Esophagus squamous epithelium (tissue), 5 donors: ENCODE measurements at regions not wholly inside any gene's neighbourhood (a gene's known extent, or its start where the extent isn't known, plus 50 kb on each side); places are given as distances from the start of the nearest gene placed in this dataset.
A peak's percentile ranks its signal among the peaks of the same experiment; 100 is the strongest.

Experiments
- DNase-seq: peaks from one replicate; lab custom pipeline; 2025; lab: John Stamatoyannopoulos, UW
- H3K27ac ChIP-seq, 4 donors: fragments of 200-600 bp; sonication (generic); one replicate each; pipeline ENCODE4 v1.5.1; 2016 to 2019; ENCODE audit warnings: mild to moderate bottlenecking in 1 of 4
- H3K27me3 ChIP-seq, 4 donors: fragments of 200-600 bp; sonication (generic); 1 replicate in 3 of 4; 2 replicates in 1 of 4; pipeline versions ENCODE4 v1.5.1 to v1.6.0; 2017 to 2021; ENCODE audit warnings: antibody characterized with exemption in 1 of 4
- H3K36me3 ChIP-seq, 3 donors: fragments of 200-600 bp; sonication (generic); one replicate each; pipeline ENCODE4 v1.5.1; 2016 to 2019
- H3K4me1 ChIP-seq, 3 donors: fragments of 200-600 bp; sonication (generic); one replicate each; pipeline ENCODE4 v1.5.1; 2017 to 2019
- H3K4me3 ChIP-seq, 4 donors: fragments of 200-600 bp; sonication (generic); 1 replicate in 3 of 4; 2 replicates in 1 of 4; pipeline ENCODE4 v1.5.1; 2016 to 2019; ENCODE audit warnings: mild to moderate bottlenecking in 2 of 4, moderate library complexity in 1 of 4
- H3K9me3 ChIP-seq, 3 donors: fragments of 200-600 bp; sonication (generic); one replicate each; pipeline ENCODE4 v1.5.1; 2016 to 2019
- POLR2A ChIP-seq, 4 donors: fragments of 450-650 bp; IDR thresholded peaks; one replicate each; pipeline ENCODE4 v1.6.1; 2017; ENCODE audit warnings: antibody characterized with exemption in 4 of 4, mild to moderate bottlenecking in 4 of 4, moderate library complexity in 3 of 4
- WGBS, 2 donors: methylation state at CpG; one replicate each; pipeline ENCODE4 v1.1.5; 2018; 5-methylcytosine and 5-hydroxymethylcytosine counted together
- intact Hi-C: fragments of 100-400 bp; cut with DNase I; formaldehyde crosslinking; loops from one replicate; pipeline ENCODE4 v1.15.0; 2022
- TF ChIP-seq, protein P1 (sequence below), 6 experiments: fragments of 450-650 bp in 4 of 6; fragments of 200-600 bp in 2 of 6; sonication (generic) in 2 of 6; IDR thresholded peaks; one replicate each; pipeline ENCODE4 v1.5.1; 2016 to 2019; ENCODE audit warnings: antibody characterized with exemption in 6 of 6, mild to moderate bottlenecking in 4 of 6, moderate library complexity in 4 of 6
- donor health status: DM: yes; HTN: yes; CAD: no.

DNA sequence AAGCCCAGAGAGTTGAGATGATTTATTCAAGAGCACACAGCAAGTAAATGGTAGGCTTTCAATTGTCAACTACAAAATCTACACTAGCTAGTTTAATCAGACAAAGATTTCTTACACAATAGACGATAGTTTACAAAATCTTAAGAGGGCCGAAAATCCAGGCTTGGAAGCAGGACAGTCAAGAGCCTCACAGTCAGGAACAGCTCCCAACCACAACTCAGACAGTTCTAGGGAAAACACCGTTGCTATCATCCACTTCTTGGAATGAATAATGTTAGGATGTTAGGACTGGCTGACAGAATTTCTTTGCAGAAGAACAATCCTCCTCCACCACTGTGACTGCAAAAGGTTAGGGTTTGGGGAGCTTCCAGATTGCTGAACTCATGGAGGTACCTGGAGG lies 290.8 kb upstream of the ZPLD1 start:
- WGBS, 2 donors, result 32 to 85% methylated on average over 3 of the region's 3 CpGs
- Histone ChIP-seq H3K4me3 (no peak overlapping the region), H3K4me1 (peaks cover 0 to 17% (median 0%) of the 10 kb centered on the region in 3 donors), H3K27ac (no peak overlapping the region), H3K36me3 (no peaks in the 10 kb centered on the region), H3K9me3 (no peaks in the 10 kb centered on the region), H3K27me3 (no peaks in the 10 kb centered on the region)
- no peak for DNase-seq
- intact Hi-C loops, result no loop called here
- no peak for TF ChIP-seq POLR2A (IDR thresholded peaks at IDR 0.05)
- TF ChIP-seq, protein P1, sequence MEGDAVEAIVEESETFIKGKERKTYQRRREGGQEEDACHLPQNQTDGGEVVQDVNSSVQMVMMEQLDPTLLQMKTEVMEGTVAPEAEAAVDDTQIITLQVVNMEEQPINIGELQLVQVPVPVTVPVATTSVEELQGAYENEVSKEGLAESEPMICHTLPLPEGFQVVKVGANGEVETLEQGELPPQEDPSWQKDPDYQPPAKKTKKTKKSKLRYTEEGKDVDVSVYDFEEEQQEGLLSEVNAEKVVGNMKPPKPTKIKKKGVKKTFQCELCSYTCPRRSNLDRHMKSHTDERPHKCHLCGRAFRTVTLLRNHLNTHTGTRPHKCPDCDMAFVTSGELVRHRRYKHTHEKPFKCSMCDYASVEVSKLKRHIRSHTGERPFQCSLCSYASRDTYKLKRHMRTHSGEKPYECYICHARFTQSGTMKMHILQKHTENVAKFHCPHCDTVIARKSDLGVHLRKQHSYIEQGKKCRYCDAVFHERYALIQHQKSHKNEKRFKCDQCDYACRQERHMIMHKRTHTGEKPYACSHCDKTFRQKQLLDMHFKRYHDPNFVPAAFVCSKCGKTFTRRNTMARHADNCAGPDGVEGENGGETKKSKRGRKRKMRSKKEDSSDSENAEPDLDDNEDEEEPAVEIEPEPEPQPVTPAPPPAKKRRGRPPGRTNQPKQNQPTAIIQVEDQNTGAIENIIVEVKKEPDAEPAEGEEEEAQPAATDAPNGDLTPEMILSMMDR (IDR thresholded peaks at IDR 0.05), result no peak

DNA sequence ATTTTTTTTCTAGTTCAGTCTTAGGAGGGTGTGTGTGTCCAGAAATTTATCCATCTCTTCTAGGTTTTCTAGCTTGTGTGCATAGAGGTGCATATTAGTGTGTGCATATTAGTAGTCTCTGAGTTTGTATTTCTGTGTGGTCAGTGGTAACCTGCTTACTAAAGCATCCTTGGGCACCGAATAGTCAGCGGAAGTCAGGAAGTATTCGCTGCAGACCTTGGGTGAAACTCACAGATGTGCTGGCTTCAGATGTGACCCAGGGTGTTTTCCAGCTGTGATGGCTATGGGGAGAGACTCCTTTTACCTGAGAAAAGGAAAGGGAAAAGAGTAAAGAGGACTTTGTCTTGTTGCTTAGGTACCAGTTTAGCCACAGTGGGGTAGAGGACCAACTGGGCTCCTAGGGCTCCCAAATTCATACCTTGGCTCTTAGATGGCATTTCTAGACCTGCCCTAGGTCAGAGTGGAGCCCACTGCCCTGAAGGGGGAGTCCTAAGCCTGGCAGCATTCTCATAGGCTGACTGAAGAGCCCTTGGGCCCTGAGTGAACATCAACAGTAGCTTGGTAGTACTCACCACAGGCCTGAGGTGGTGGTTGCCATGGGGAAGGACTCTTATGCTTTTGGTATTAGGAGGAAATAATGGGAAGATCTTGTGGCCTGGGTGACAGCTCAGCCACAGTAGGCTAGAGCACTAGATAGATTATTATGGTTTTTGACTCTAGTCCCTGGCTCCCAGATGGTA lies 286.0 kb upstream of the ZPLD1 start:
- 100% methylated on average over 1 to 3 of the region's 3 CpGs for WGBS, 2 donors
- intact Hi-C loops, result no loop called here
- TF ChIP-seq, protein P1 (IDR thresholded peaks at IDR 0.05), result no peak
- TF ChIP-seq POLR2A (IDR thresholded peaks at IDR 0.05), result no peak

DNA sequence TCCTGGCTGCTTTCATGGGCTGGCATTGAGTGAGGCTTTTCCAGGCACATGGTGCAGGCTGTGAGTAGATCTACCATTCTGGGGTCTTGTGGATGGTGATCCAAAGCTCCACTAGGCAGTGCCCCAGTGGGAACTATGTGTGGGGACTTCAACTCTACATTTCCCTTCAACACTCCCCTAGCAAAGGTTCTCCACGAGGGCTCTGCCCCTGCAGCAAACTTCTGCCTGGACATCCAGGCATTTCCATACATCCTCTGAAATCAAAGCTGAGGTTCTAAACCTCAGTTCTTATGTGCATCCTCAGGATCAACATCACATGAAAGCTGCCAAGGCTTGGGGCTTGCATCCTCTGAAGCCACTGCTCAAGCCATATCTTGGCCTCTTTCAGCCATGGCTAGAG lies 282.9 kb upstream of the ZPLD1 start:
- Histone ChIP-seq H3K9me3 (peaks cover 0 to 10% (median 0%) of the 10 kb centered on the region in 3 donors), H3K4me1 (peaks cover 0 to 11% (median 4%) of the 10 kb centered on the region in 3 donors), H3K27ac (no peak overlapping the region), H3K36me3 (no peaks in the 10 kb centered on the region), H3K27me3 (no peaks in the 10 kb centered on the region), H3K4me3 (no peak overlapping the region)
- intact Hi-C loops, result no loop called here
- TF ChIP-seq, protein P1 (IDR thresholded peaks at IDR 0.05), result no peak
- no peak for TF ChIP-seq POLR2A (IDR thresholded peaks at IDR 0.05)
- DNase-seq, result no peak
- WGBS, 2 donors, result 80% methylated on average over 1 of the region's 1 CpG; no CpG with 5 or more reads in 1 of the 2 donors

More for the DNA sequence above, 286.0 kb upstream of the ZPLD1 start:
- Histone ChIP-seq H3K9me3 (peaks cover 0 to 10% (median 0%) of the 10 kb centered on the region in 3 donors), H3K4me1 (no peaks in the 10 kb centered on the region), H3K4me3 (no peak overlapping the region), H3K27ac (no peak overlapping the region), H3K27me3 (no peaks in the 10 kb centered on the region), H3K36me3 (no peaks in the 10 kb centered on the region)
- no peak for DNase-seq

DNA sequence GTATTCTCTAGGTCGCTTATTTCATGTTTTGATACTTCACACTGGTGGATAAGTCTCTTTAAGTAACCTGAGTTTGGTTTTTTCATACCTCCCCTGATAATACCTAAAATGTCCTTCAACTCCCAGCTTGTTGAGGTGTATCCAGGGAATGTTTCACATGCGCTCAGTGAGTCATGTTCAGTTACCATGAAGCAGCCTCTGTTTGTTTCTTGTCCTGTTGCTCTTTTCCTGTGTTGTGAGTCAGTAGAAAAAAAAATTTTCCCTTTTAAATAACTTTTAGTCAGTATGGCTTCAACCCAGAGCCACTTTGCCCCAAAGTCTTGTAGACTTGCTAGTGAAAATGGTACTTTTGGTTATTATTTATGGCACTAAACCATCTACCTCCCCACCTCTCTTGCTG lies 278.4 kb upstream of the ZPLD1 start:
- Histone ChIP-seq H3K27ac (peak overlapping the region in 1 of 4 donors; percentile 29), H3K9me3 (peaks cover 0 to 7% (median 0%) of the 10 kb centered on the region in 3 donors), H3K36me3 (no peaks in the 10 kb centered on the region), H3K4me1 (peaks cover 0 to 24% (median 12%) of the 10 kb centered on the region in 3 donors), H3K4me3 (no peak overlapping the region), H3K27me3 (no peaks in the 10 kb centered on the region)
- intact Hi-C loops, result no loop called here
- no peak for DNase-seq
- 44 to 53% methylated on average over 2 of the region's 2 CpGs for WGBS, 2 donors
- TF ChIP-seq POLR2A (IDR thresholded peaks at IDR 0.05), result no peak
- TF ChIP-seq, protein P1 (IDR thresholded peaks at IDR 0.05), result no peak

DNA sequence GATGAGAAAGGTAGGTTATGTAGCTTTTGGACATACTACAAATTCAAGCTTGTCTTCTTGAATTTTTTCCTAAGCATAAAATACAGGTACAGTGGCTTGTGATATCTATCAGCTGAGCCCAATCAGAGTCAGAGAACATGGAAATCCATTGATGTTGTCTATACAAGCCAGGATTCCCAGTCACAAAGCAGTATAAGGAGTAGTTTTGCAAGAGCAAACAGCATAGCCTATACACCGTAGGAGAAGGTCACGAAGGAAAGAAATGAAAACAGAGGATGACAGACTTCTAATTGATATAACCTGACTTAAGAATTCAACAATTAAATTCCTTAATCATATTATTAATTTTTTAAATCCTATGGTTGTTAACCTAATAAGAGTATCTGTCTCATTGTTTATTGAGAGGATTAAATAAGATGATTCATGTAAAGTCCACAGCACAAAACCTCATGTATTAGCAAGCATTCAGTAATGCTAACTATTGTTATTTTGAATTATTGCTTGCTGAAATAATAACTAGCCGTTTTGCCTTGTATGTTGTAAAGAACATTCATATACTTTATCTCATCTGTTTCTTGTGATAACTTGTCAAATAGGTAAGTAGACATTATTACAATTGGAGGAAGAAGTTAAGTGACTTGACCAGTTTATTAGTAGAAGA lies 276.6 kb upstream of the ZPLD1 start:
- no peak for DNase-seq
- H3K36me3 ChIP-seq, result no peaks in the 10 kb centered on the region
- H3K4me1 ChIP-seq, result peaks cover 2 to 33% (median 19%) of the 10 kb centered on the region in 3 donors
- no peak overlapping the region for H3K27ac ChIP-seq
- H3K9me3 ChIP-seq, result no peaks in the 10 kb centered on the region
- WGBS, 2 donors, result 31 to 33% methylated on average over 3 of the region's 3 CpGs
- H3K4me3 ChIP-seq, result no peak overlapping the region
- intact Hi-C loops, result no loop called here
- no peaks in the 10 kb centered on the region for H3K27me3 ChIP-seq
- TF ChIP-seq, protein P1 (IDR thresholded peaks at IDR 0.05), result no peak
- no peak for TF ChIP-seq POLR2A (IDR thresholded peaks at IDR 0.05)
